ENCODE measurements at regions not wholly inside any gene's neighbourhood (a gene's known extent, or its start where the extent isn't known, plus 50 kb on each side); places are given as distances from the start of the nearest gene placed in this dataset.

DNA sequence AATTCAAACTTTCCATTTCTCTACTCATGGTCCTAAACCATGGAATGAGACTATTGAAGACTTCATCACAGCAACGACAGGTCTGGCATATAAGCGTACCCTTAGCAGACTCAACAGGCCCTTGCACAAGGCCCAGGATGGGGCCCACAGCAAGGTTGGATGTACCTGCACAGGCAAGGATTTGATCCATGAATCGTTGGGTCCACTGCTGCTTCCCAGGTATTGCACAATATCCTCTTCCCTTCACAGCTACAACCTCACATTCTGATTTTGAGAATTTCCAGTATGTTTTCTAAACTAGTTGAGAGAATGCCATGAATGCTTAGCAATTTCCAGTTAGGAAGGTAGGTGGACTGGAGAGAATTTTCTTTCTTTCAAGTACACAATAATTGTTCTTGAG, 515.8 kb downstream of the SUCLG1 start:
- no peak for TF ChIP-seq POLR2A (IDR thresholded peaks at IDR 0.05)
- TF ChIP-seq, protein P1, sequence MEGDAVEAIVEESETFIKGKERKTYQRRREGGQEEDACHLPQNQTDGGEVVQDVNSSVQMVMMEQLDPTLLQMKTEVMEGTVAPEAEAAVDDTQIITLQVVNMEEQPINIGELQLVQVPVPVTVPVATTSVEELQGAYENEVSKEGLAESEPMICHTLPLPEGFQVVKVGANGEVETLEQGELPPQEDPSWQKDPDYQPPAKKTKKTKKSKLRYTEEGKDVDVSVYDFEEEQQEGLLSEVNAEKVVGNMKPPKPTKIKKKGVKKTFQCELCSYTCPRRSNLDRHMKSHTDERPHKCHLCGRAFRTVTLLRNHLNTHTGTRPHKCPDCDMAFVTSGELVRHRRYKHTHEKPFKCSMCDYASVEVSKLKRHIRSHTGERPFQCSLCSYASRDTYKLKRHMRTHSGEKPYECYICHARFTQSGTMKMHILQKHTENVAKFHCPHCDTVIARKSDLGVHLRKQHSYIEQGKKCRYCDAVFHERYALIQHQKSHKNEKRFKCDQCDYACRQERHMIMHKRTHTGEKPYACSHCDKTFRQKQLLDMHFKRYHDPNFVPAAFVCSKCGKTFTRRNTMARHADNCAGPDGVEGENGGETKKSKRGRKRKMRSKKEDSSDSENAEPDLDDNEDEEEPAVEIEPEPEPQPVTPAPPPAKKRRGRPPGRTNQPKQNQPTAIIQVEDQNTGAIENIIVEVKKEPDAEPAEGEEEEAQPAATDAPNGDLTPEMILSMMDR (IDR thresholded peaks at IDR 0.05): no peak
